HG03521 (cell line): ENCODE measurements at regions not wholly inside any gene's neighbourhood (a gene's known extent, or its start where the extent isn't known, plus 50 kb on each side); places are given as distances from the start of the nearest gene placed in this dataset.

Experiments used
- ATAC-seq: cut with Tn5 transposase; IDR thresholded peaks from one replicate; pipeline ENCODE4 v1.9.1; 2021; ENCODE audit warnings: mild to moderate bottlenecking, moderate library complexity; ENCODE audit not compliant: unreplicated experiment

DNA sequence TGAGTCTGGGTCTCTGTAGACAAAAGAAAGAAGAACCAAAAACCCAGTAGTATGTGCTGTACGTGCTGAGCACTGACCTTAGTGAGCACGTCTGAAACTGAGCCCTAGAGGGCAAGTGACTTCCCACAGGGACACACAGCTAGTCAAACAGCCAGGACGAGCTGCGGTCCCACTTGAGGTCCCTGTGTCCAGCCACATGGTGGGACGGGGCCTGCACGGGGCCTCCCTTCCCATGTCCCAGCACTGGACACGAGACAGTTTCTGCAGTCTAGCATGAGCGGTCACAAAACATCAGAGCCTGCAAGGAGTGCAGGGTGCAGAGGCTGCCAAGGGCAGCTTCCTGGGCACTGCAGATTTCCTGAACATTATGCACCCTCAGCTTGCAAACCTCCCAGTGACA, 121.6 kb downstream of the NCOR2 start:
- no peak for ATAC-seq

DNA sequence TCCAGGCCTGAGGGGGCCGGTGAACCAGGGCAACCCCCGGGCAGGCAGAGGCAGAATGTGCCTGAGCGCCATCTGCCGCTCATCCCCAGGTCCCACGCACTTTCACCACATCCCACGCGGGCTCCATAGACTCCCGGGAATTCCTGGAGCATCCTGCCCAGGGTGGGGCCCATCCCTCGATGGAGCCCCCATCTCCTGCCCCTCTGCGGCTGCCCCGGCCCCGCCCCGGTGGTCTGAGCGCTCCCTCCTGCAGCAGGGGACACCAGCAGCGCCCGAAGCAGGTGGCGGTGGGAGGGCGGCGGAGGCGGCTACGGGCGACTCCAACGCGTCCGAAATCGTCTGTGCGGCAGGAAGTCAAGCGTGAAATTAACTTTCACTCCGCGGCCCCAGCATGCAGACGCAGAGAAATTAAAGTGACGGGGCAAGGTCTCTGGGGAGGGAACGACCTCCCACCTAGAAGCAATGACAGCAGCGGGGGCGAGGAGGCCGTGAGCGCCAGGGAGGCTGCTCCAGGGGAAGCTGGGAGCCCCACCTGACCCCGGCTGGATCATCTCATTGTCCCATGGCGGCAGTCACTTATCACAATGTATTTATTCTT, 122.2 kb downstream of the NCOR2 start:
- ATAC-seq = no peak

DNA sequence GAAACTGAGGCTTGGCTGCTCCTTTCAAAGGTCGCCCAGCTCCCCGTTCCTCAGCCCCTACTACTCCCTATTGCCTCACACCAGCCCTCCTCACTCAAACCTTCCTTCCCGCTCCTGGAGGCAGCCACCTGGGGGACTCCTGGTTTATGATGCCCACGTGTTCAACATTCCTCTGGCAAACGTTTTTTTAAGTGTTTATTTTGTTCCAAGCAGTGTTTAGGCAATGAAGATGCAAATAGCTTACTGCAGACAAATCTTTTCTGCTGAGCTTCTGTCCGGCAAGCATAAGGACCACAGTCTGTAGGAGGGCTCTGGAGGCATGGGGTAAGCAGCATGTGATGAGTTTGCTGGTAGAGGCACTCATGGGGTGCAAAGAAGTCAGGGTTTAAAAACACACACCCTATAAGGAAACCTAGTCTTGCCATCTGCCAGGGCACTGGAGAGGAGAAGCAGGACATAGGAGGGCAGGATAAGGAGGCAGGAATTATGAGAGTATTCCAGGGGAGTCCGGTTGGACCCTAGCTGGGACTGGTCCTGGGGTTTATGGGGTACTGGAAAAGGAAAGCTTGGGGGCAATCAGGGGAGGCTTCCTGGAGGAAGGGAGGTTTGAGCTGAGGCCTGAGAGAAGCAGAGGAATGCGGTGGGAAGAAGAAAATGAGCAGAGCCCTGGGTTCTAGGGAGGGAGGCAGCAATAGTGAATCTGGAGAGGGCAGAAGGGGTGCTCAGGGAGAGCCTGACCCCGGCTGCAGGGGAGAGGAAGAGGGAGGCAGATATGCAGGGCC, 123.3 kb downstream of the NCOR2 start:
- no peak for ATAC-seq

DNA sequence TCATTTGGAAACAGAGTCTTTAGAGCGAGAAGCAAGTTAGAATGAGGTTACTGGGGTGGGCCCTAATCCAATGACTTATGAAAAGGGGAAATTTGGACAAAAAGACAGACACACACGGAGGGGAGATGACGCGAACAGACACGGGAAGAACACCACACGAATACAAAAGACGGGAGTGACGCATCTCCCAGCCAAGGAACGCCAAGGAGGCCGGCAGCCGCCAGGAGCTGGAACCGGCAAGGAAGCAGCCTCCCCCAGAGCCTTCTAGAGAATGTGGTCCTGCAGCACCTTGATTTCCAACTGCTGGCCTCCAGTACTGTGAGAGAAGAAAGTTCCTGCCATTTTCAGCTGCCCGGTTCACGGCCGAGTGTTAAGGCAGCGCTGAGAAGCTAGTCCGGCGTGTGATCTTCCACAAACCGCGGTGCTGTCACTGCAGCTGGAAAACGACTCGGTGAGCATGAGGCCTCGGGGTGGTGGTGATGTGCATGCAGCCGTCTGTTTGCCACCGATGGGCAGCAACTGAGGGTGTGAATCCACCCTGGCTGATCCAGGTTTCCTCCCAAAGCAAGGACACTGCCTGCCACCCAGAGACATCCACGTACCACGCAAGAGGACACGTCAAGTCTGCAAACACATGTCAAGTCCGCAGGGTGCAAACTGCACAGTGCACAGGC, 124.5 kb downstream of the NCOR2 start:
- ATAC-seq = no peak

DNA sequence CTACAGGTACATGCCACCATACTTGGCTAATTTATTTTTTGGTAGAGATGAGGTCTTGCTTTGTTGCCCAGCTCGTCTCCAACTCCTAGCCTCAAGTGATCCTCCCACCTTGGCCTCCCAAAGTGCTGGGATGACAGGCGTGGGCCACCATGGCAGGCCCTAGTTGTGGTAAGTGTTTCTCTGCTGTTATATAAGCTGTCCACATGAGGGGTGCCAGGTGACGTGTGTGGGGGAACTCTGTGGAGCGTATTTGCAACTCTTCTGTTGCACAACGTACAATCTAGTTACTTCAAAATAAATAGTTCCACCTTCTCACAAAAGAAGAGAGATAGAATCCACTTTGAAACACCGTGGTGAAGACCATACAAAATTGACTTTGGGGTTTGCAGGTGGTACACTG, 125.1 kb downstream of the NCOR2 start:
- ATAC-seq = no peak

GRCh38 chr12:124441443-124442194, 125.8 kb downstream of the NCOR2 start:
- ATAC-seq = no peak

DNA sequence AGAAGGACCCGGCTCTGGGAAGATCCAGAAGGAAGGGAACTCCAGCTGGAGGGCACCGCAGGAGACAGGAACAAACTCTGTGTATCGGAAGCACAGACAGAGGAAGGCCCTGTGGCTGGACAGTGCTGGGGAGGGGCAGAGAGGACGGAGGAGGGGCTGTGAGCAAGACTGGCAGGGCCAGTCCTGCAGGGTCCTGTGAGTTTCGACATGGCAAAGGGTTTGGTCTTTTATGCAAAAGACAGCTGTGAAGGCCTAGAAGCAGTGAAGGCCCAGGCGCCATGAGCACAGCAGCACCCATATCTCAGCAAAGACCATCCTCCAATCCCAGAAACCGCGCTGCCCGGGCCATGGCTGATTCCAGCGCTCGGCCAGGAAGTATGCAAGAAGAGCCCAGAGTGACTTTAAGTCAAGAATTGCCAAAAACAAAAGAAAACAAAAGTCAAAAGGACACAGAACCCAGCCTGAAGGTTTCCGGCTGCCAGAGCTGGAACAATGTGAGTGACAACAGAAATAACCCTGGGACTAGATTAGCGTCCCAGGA, 126.5 kb downstream of the NCOR2 start:
- no peak for ATAC-seq

GRCh38 chr12:124440031-124440626, 127.3 kb downstream of the NCOR2 start:
- ATAC-seq = no peak

DNA sequence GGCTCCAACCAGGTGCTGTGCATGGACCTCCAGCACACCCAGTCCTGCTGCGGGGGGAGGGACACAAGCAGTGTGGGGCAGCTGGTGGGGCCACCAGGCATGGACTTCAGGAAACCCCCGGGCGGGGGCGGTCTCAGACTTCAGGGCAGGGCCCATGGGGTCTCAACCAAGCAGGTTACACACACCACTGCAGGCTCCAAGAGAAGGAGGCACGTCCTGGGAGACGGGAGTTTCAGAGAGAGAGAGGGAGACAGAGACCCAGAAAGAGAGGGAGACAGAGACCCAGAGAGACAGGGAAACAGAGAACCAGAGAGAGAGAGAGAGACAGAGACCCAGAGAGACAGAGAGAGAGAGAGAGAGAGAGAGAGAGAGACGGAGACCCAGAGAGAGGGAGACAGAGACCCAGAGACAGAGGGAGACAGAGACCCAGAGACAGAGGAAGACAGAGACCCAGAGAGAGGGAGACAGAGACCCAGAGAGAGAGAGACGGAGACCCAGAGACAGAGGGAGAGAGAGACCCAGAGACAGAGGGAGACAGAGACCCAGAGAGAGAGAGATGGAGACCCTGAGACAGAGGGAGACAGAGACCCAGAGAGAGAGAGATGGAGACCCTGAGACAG, 128.9 kb downstream of the NCOR2 start:
- ATAC-seq = no peak

GRCh38 chr12:124437617-124438436, 129.6 kb downstream of the NCOR2 start:
- ATAC-seq = no peak

DNA sequence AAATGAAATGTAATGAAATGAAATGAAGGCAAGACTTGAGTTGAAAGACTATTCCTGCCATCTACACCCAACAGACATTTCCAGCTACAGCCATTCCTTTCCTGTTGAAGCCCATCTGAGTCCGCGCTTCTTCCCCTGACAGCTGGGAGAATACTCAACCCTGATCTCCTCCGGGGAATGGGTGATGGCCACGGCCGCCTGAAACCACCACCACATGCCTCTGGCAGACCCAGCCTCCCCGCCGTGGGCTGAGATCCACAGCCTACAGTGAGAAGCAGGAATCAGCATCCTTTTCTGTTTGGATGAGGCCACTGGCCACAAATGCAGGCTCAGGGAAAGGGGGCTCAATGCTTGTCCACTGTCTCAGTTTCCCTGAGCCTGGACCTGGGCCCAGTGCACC, 130.3 kb downstream of the NCOR2 start:
- ATAC-seq = no peak

DNA sequence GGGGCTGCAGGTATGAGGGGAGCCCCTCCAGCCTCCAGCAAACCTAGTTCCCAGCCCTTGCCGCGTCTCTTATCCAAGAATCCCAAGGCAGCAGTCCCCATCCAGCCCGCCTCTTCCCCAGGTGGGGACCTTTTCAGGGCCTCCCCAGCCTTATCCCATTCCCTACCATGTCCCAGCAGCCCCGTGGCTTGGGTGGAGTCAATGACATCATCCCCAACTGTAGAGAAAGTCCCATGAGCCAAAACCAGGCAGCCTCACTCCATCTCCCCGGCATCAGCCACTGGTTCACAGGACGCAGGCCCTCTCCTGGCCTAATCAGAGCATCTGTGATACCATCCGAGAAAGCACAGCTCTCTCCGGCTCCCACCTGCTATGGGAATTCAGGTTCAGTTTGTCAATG, 131.0 kb downstream of the NCOR2 start:
- no peak for ATAC-seq

- no peak for ATAC-seq
These were observed 131.5 kb downstream of the NCOR2 start for GRCh38 chr12:124435806-124436345.

DNA sequence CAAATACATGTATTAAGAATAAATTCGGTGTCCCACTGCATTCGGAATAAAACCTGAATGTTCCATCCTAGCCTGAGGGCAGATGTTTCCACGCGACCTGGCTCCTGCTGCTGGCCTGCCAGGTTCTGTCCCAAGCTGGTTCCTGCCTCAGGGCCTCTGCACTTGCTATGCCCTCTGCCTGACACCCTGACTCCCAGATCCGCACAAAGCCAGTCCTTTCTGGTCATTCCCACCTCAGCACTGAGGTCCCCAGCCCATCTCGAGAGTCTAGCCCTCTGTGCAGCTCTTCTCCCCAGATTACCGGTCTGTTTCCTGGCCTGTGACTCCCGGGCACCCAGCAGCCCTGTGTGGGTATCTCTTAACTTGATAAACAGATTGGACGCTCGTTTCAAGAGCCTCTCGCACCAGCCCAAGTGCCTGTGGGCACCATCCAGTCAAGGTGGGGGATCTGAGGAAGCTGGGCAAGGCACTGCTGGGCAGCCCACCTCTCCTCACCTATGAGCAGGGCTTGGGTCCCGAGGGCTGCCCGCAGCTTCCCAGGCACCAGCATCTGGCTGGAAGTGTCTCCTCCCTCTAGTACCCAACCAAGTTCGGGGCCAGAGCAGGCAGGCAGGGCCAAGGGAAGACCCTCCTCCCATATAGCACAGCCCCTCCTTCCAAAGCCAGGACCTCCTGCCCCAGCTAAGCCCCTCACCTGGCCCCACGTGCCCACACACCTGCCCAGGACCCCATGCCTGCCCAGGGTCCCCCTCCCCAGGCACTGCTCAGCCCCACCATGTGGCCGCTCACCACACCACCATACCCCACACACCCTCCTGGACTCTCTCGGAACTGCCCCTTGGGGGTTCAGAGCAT, 132.2 kb downstream of the NCOR2 start:
- ATAC-seq = no peak

DNA sequence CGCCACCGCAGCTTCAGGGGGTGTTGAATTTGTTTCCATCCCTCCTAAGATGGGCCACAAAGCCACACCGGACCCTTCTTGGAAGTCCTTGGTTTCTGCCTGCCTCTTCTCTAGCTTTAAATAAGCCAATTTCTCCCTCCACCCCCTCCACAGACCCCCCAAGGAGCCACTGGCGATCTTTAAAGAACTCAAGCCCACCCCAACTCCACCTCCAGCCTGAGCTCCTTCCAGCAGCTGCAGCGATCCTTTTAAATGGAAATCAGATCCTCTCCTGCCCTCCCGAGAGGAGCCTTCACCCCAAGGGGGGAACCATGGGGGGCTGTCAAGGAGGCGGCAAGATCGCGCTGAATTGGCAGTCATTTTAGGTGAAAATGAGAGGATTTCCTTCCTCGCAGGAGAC, 133.1 kb downstream of the NCOR2 start:
- ATAC-seq = no peak

- ATAC-seq = no peak
These were observed 133.5 kb downstream of the NCOR2 start for GRCh38 chr12:124433879-124434278.

DNA sequence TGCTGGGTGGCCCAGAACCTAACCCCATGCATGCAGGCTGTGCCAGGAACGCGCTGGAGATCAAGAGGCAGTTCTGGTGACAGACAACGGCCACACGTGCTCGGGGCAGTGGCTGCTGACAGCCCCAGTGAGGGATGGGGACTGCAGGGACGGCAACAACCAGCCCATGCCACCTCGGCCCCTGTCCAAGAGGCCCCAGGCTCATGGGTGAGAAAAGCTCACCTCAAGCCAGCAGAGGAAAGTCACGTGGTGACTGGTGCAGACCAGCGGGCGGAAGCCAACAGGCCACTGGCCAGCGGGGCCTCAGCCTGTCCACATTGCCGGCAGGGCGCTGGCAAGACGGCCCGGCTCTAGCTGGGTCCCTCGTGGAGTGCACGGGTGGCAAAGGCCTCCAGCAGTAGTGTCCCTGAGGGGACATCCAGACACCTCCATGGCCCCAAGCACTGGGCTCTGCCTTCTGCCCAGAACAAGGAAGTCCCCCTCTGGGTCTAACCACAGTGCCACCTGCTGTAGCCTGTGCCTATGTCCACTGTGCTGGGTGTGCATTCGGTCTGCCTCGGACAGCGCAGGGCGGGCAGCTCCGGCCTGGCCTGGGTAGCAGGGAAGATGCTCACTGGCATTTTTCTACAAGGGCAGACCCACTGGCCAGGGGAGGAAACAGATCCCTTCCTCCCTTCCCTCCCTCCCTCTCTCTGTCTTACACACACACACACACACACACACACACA, 134.1 kb downstream of the NCOR2 start:
- no peak for ATAC-seq

DNA sequence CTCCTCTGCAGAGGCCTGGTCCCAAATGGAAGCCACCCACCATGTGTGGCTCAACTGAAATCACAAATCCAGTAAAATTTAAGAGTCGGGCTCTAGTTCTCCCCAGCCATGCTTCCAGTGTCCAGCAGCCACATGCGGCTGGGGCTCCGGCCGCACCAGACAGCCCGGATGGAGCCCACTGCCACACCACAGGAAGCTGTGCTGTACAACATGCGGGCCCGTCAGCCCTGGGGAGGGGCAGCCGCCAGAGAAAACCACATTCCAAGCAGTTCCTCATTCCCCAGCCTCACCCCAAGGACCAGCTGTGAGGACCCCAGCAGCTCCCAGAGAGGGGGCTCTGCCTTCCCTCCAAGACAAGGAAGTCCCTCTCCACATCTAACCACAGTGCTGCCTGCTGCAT, 135.0 kb downstream of the NCOR2 start:
- no peak for ATAC-seq
